ENCODE measurements at regions not wholly inside any gene's neighbourhood (a gene's known extent, or its start where the extent isn't known, plus 50 kb on each side); places are given as distances from the start of the nearest gene placed in this dataset.

- no peak overlapping the region for H3K27ac ChIP-seq
- TF ChIP-seq ZFX (IDR thresholded peaks at IDR 0.05) (no peak), CTCF (conservative IDR thresholded peaks at IDR 0.05) (no peak)
Observed at GRCh38 chr4:125016892-125017299, 297.9 kb upstream of the FAT4 start.

GRCh38 chr4:125013891-125014290 lies 300.9 kb upstream of the FAT4 start:
- TF ChIP-seq ZFX (IDR thresholded peaks at IDR 0.05) (no peak), CTCF (conservative IDR thresholded peaks at IDR 0.05) (no peak)

GRCh38 chr4:125011646-125012045 lies 299.1 kb upstream of the ANKRD50 start:
- TF ChIP-seq CTCF (conservative IDR thresholded peaks at IDR 0.05) = no peak
- no peak for TF ChIP-seq ZFX (IDR thresholded peaks at IDR 0.05)
- H3K27ac ChIP-seq = no peak overlapping the region

More at GRCh38 chr4:125013891-125014290, 300.9 kb upstream of the FAT4 start:
- H3K27ac ChIP-seq = no peak overlapping the region

- H3K27ac ChIP-seq = no peak overlapping the region
- TF ChIP-seq ZFX (IDR thresholded peaks at IDR 0.05) (no peak), CTCF (conservative IDR thresholded peaks at IDR 0.05) (no peak)
Observed at GRCh38 chr4:125010796-125011503, 298.4 kb upstream of the ANKRD50 start.

GRCh38 chr4:125008676-125009075 lies 296.1 kb upstream of the ANKRD50 start:
- TF ChIP-seq CTCF (conservative IDR thresholded peaks at IDR 0.05) (no peak), ZFX (IDR thresholded peaks at IDR 0.05) (no peak)
- no peak overlapping the region for H3K27ac ChIP-seq

- no peak overlapping the region for H3K27ac ChIP-seq
- TF ChIP-seq CTCF (conservative IDR thresholded peaks at IDR 0.05) (no peak), ZFX (IDR thresholded peaks at IDR 0.05) (no peak)
Observed at GRCh38 chr4:125004676-125005075, 292.1 kb upstream of the ANKRD50 start.

- TF ChIP-seq CTCF (conservative IDR thresholded peaks at IDR 0.05) = no peak
- TF ChIP-seq ZFX (IDR thresholded peaks at IDR 0.05) = no peak
- H3K27ac ChIP-seq = no peak overlapping the region
Observed at GRCh38 chr4:125003840-125004239, 291.3 kb upstream of the ANKRD50 start.
